ENCODE measurements at regions not wholly inside any gene's neighbourhood (a gene's known extent, or its start where the extent isn't known, plus 50 kb on each side); places are given as distances from the start of the nearest gene placed in this dataset.

DNA sequence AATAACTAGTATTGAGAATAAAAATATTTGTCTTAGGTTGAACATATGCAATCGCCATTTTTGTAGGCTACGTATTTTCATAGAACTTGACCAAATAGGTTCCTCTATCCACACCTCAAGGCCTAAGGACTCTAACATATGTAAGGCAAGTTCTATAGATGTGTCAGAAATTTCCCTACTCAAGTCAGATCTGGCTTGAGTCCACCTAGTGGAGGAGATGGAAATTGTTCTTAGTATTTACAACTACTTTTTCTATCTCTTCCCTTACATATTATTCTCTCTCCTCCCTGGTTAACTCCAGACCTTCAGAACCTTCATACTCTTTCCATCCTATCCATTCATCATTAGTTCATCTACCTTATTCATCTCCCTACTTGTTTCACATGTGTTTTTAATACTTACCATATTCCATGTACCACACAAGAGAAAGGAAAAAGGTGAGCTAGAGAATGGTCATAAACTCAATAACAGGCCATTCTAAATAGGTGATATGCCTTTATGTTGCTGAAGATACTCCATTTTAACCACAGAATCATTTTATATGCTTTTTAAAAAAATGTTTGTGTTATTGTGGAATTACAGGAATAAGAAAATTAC, 174.5 kb upstream of the HDAC9 start:
- TF ChIP-seq, protein P1, sequence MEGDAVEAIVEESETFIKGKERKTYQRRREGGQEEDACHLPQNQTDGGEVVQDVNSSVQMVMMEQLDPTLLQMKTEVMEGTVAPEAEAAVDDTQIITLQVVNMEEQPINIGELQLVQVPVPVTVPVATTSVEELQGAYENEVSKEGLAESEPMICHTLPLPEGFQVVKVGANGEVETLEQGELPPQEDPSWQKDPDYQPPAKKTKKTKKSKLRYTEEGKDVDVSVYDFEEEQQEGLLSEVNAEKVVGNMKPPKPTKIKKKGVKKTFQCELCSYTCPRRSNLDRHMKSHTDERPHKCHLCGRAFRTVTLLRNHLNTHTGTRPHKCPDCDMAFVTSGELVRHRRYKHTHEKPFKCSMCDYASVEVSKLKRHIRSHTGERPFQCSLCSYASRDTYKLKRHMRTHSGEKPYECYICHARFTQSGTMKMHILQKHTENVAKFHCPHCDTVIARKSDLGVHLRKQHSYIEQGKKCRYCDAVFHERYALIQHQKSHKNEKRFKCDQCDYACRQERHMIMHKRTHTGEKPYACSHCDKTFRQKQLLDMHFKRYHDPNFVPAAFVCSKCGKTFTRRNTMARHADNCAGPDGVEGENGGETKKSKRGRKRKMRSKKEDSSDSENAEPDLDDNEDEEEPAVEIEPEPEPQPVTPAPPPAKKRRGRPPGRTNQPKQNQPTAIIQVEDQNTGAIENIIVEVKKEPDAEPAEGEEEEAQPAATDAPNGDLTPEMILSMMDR (conservative IDR thresholded peaks at IDR 0.05; ENCODE audit: low read length) = peak; percentile 80
- no peak for TF ChIP-seq EZH2phosphoT487 (IDR thresholded peaks at IDR 0.05; ENCODE audit: borderline replicate concordance, low read depth, low read length)
